ENCODE measurements at regions not wholly inside any gene's neighbourhood (a gene's known extent, or its start where the extent isn't known, plus 50 kb on each side); places are given as distances from the start of the nearest gene placed in this dataset.

- Histone ChIP-seq H3K79me2 (ENCODE audit: insufficient read depth, low read depth) (no peaks in the 10 kb centered on the region), H3K9ac (no peak overlapping the region), H3K4me3 (IDR thresholded peaks at IDR 0.05; ENCODE audit: insufficient read depth, low read depth, low read length) (no peak overlapping the region), H2AFZ (ENCODE audit: low read depth) (no peak overlapping the region), H3K27ac (no peak overlapping the region), H3K36me3 (ENCODE audit: insufficient read depth) (no peaks in the 10 kb centered on the region), H4K20me1 (ENCODE audit: insufficient read depth) (no peaks in the 10 kb centered on the region), H3K4me1 (ENCODE audit: low read depth, poor library complexity, severe bottlenecking) (no peaks in the 10 kb centered on the region), H3K27me3 (ENCODE audit: insufficient read depth, low read depth) (peaks cover 76% of the 10 kb centered on the region), H3K4me2 (no peak overlapping the region)
- TF ChIP-seq CTCF (conservative IDR thresholded peaks at IDR 0.05; ENCODE audit: low read depth, low read length): no peak
Observed at GRCh38 chr7:1341361-1342089, 108.9 kb downstream of the UNCX start.

- Histone ChIP-seq H3K4me2 (no peak overlapping the region), H3K79me2 (ENCODE audit: insufficient read depth, low read depth) (no peaks in the 10 kb centered on the region), H3K27me3 (ENCODE audit: insufficient read depth, low read depth) (peaks cover 76% of the 10 kb centered on the region), H3K36me3 (ENCODE audit: insufficient read depth) (no peaks in the 10 kb centered on the region), H3K4me1 (ENCODE audit: low read depth, poor library complexity, severe bottlenecking) (no peaks in the 10 kb centered on the region), H2AFZ (ENCODE audit: low read depth) (no peak overlapping the region), H3K4me3 (IDR thresholded peaks at IDR 0.05; ENCODE audit: insufficient read depth, low read depth, low read length) (no peak overlapping the region), H3K9ac (no peak overlapping the region), H3K27ac (no peak overlapping the region), H4K20me1 (ENCODE audit: insufficient read depth) (no peaks in the 10 kb centered on the region)
- no peak for TF ChIP-seq CTCF (conservative IDR thresholded peaks at IDR 0.05; ENCODE audit: low read depth, low read length)
Observed at GRCh38 chr7:1342090-1342640, 109.5 kb downstream of the UNCX start.

GRCh38 chr7:1343551-1343950 lies 110.9 kb downstream of the UNCX start:
- H4K20me1 ChIP-seq (ENCODE audit: insufficient read depth): no peaks in the 10 kb centered on the region
- no peak for TF ChIP-seq CTCF (conservative IDR thresholded peaks at IDR 0.05; ENCODE audit: low read depth, low read length)
- no peak overlapping the region for H3K9ac ChIP-seq
- no peak overlapping the region for H3K4me2 ChIP-seq
- no peaks in the 10 kb centered on the region for H3K79me2 ChIP-seq (ENCODE audit: insufficient read depth, low read depth)
- no peak overlapping the region for H2AFZ ChIP-seq (ENCODE audit: low read depth)
- H3K4me3 ChIP-seq (IDR thresholded peaks at IDR 0.05; ENCODE audit: insufficient read depth, low read depth, low read length): no peak overlapping the region
- H3K27ac ChIP-seq: no peak overlapping the region
- H3K4me1 ChIP-seq (ENCODE audit: low read depth, poor library complexity, severe bottlenecking): no peaks in the 10 kb centered on the region
- H3K27me3 ChIP-seq (ENCODE audit: insufficient read depth, low read depth): peaks cover 79% of the 10 kb centered on the region
- no peaks in the 10 kb centered on the region for H3K36me3 ChIP-seq (ENCODE audit: insufficient read depth)

GRCh38 chr7:1344421-1344820 lies 111.7 kb downstream of the UNCX start:
- H3K9ac ChIP-seq: no peak overlapping the region
- no peaks in the 10 kb centered on the region for H3K79me2 ChIP-seq (ENCODE audit: insufficient read depth, low read depth)
- H2AFZ ChIP-seq (ENCODE audit: low read depth): no peak overlapping the region
- TF ChIP-seq CTCF (conservative IDR thresholded peaks at IDR 0.05; ENCODE audit: low read depth, low read length): no peak
- peaks cover 85% of the 10 kb centered on the region for H3K27me3 ChIP-seq (ENCODE audit: insufficient read depth, low read depth)
- H3K4me2 ChIP-seq: no peak overlapping the region
- no peaks in the 10 kb centered on the region for H3K36me3 ChIP-seq (ENCODE audit: insufficient read depth)
- H3K27ac ChIP-seq: no peak overlapping the region
- no peak overlapping the region for H3K4me3 ChIP-seq (IDR thresholded peaks at IDR 0.05; ENCODE audit: insufficient read depth, low read depth, low read length)
- H3K4me1 ChIP-seq (ENCODE audit: low read depth, poor library complexity, severe bottlenecking): no peaks in the 10 kb centered on the region
- H4K20me1 ChIP-seq (ENCODE audit: insufficient read depth): no peaks in the 10 kb centered on the region
